ENCODE measurements at regions not wholly inside any gene's neighbourhood (a gene's known extent, or its start where the extent isn't known, plus 50 kb on each side); places are given as distances from the start of the nearest gene placed in this dataset. TPM values are rescaled to one million over a fixed set of nuclear protein-coding genes. Genes with fewer than 3 reads are reported as not detected.

DNA sequence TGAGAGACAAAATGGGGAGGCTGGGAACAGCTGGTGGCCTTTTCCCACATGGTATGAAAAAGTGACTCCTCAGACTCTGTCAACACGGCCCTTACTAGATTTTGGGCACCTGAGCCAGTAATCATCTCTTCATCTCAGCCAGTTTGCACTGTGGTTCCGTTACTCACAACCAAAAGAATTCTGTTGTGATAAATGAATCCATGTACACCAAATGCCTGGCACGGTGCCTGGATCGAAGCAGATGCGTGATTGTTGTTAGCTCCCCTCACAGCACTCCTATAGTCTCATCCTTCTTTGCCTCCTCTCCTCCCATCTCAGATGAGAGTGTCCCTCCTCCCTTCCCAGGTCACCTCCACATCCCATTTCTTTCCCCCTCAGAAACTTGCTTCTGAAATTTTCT is 57.9 kb upstream of the GJB5 start:
- no peak for DNase-seq
- Mint-ChIP-seq H3K27ac (no peak overlapping the region), H3K4me1 (ENCODE audit: low read depth) (no peaks in the 10 kb centered on the region), H3K9me3 (no peaks in the 10 kb centered on the region), H3K4me3 (no peak overlapping the region), H3K36me3 (no peaks in the 10 kb centered on the region), H3K27me3 (peaks cover 8% of the 10 kb centered on the region)
- intact Hi-C loops (cut with micrococcal nuclease) = no loop called here
- POLR2A ChIA-PET = no interaction called here
- CTCF ChIA-PET = no interaction called here

DNA sequence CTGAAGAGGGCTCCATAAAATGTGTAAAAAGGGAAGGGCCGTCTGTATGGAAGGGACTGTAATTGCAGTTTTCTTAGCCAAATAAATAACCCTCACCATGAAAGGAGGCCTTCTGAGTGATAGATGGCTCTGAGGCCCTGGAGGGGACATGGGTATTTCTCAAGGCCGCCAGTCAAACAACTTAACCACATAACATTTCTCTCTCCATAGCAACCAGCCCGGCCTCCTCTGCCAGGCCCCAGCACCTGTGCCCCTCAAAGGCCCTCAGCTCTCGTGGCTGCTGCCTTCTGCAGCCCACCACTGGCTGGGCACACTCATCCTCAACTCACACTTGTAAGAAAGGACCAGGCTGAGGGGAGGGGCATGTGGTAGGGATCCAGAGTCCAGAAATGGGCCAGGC is 57.0 kb upstream of the GJB5 start:
- no peak overlapping the region for H3K27ac Mint-ChIP-seq
- H3K4me1 Mint-ChIP-seq (ENCODE audit: low read depth) = no peaks in the 10 kb centered on the region
- no peaks in the 10 kb centered on the region for H3K36me3 Mint-ChIP-seq
- ChIA-PET POLR2A (no interaction called here), CTCF (no interaction called here)
- peaks cover 8% of the 10 kb centered on the region for H3K27me3 Mint-ChIP-seq
- no peaks in the 10 kb centered on the region for H3K9me3 Mint-ChIP-seq
- intact Hi-C loops (cut with micrococcal nuclease) = no loop called here
- no peak for DNase-seq
- no peak overlapping the region for H3K4me3 Mint-ChIP-seq

DNA sequence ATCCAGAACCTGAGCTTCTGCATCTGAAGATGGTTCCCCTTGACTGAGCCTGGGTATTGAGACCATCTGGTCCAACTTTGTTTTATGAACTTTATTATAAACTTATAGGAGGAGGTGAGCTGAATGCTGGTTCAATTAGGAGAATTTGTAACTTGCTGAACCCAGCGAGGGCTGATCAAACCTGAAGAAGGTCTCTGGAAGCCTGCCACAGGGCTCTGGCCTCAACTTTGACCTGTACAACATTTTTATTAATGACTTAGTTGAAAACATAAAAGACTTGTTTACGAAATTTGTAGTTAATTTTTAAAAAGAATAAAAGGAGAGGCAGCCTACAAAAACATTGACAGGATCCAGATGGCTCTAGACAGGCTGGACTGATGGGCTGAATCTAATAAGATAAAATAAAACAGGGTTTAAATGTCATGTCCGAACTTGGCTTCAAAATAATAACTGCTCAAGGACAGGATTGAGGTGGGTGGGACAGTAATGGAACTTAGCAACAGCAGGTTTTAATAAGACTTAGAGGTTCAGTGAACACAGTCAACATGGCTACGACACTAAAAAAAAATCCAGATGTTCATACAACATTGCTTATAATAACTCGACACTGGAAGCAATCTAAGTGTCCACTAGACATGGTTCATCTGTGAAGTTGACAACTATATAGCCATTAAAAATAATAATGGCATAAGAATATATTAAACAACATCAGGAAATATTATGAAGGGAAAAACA is 53.4 kb upstream of the GJB5 start:
- H3K36me3 Mint-ChIP-seq = no peaks in the 10 kb centered on the region
- no peaks in the 10 kb centered on the region for H3K4me1 Mint-ChIP-seq (ENCODE audit: low read depth)
- H3K4me3 Mint-ChIP-seq = no peak overlapping the region
- intact Hi-C loops (cut with micrococcal nuclease) = no loop called here
- peaks cover 14% of the 10 kb centered on the region for H3K27me3 Mint-ChIP-seq
- DNase-seq = no peak
- ChIA-PET CTCF (no interaction called here), POLR2A (no interaction called here)
- no peak overlapping the region for H3K27ac Mint-ChIP-seq
- H3K9me3 Mint-ChIP-seq = no peaks in the 10 kb centered on the region

Small RNA genes lying in the stretch of these regions (microRNA-seq; reads per million reads assigned to microRNA genes)
- gene MIR552 (ENCODE audit: borderline microRNAs expressed, borderline number of aligned reads, borderline replicate concordance) = not detected
